Panc1 (cell line): ENCODE measurements at regions not wholly inside any gene's neighbourhood (a gene's known extent, or its start where the extent isn't known, plus 50 kb on each side); places are given as distances from the start of the nearest gene placed in this dataset.

ENCODE experiments used
- ATAC-seq: fragments of 200-7000 bp; cut with Tn5 transposase; 2 replicates; pipeline ENCODE4 v1.9.1; 2020; ENCODE audit warnings: mild to moderate bottlenecking, moderate library complexity
- BruUV-seq: library from RNA; stranded (reverse); fragments of 400-500 nt; replicated peaks from 2 replicates; lab custom pipeline; 2021; lab: Mats Ljungman, UMichigan
- CTCF ChIA-PET: fragments of 300-600 bp; sonication (Branson Sonifier 250); formaldehyde crosslinking; loops from one replicate; lab custom pipeline; 2022; ENCODE audit warnings: antibody characterized with exemption; lab: Charles Lee
- POLR2A ChIA-PET: fragments of 300-600 bp; sonication (Branson Sonifier 250); formaldehyde crosslinking; loops from one replicate; lab custom pipeline; 2022; ENCODE audit warnings: antibody characterized with exemption; lab: Charles Lee
- DNase-seq: peaks from one replicate; pipeline ENCODE4 v3.0.0-alpha.2; 2010; ENCODE audit warnings: low read depth, low spot score
- H3K27ac ChIP-seq: 2 replicates; pipeline ENCODE4 v1.5.1; 2011; ENCODE audit warnings: mild to moderate bottlenecking, low read length, inconsistent platforms
- H3K27me3 ChIP-seq: fragments of 200-500 bp; sonication (Bioruptor generic); 2 replicates; pipeline ENCODE4 v1.6.0; 2014; ENCODE audit warnings: low read length, inconsistent platforms; ENCODE audit not compliant: control insufficient read depth, insufficient read depth
- H3K36me3 ChIP-seq: fragments of 200-500 bp; sonication (Bioruptor generic); 2 replicates; pipeline ENCODE4 v1.5.1; 2014; ENCODE audit warnings: inconsistent platforms, mild to moderate bottlenecking, low read length, moderate library complexity; ENCODE audit not compliant: control insufficient read depth, insufficient read depth
- H3K4me1 ChIP-seq: 2 replicates; pipeline ENCODE4 v1.5.1; 2011; ENCODE audit warnings: inconsistent platforms, mild to moderate bottlenecking, low read length, moderate library complexity; ENCODE audit not compliant: control insufficient read depth, insufficient read depth
- H3K4me3 ChIP-seq, 2 experiments: 2 replicates each; pipeline ENCODE4 v1.5.1; 2011 to 2012; ENCODE audit warnings: low read depth in 2 of 2, low read length in 2 of 2, mild to moderate bottlenecking in 2 of 2, inconsistent platforms in 1 of 2, moderate library complexity in 1 of 2
- H3K9me3 ChIP-seq: fragments of 200-500 bp; sonication (Bioruptor generic); 2 replicates; pipeline ENCODE4 v1.5.1; 2014; ENCODE audit warnings: low read depth, mild to moderate bottlenecking, inconsistent platforms, low read length, moderate library complexity; ENCODE audit not compliant: control insufficient read depth, insufficient read depth
- POLR2AphosphoS5 ChIP-seq: IDR thresholded peaks from 2 replicates; pipeline ENCODE4 v1.6.1; 2012; ENCODE audit warnings: mild to moderate bottlenecking, low read depth, low read length, moderate library complexity
- SIN3A ChIP-seq: IDR thresholded peaks from 2 replicates; pipeline ENCODE4 v1.6.1; 2012; ENCODE audit warnings: low read depth, mild to moderate bottlenecking, low read length, moderate library complexity, borderline replicate concordance; ENCODE audit not compliant: insufficient read depth
- TCF7L2 ChIP-seq: IDR thresholded peaks from 2 replicates; pipeline ENCODE4 v1.6.1; 2011; ENCODE audit warnings: mild to moderate bottlenecking, low read depth, low read length, inconsistent platforms
- in situ Hi-C: cut with HindIII; loops from 2 replicates; pipeline ENCODE4 v1.10.0; 2016; ENCODE audit warnings: low sequenced_read_pairs, low pct_unique_long_range_greater_than_20kb
- intact Hi-C: fragments of 100-400 bp; cut with micrococcal nuclease; formaldehyde crosslinking; loops from one replicate; pipeline ENCODE4 v1.10.0; 2022; ENCODE audit not compliant: unreplicated experiment
- TF ChIP-seq, protein P1 (sequence below), 2 experiments: IDR thresholded peaks; 2 replicates each; pipeline ENCODE4 v1.6.1; 2011 to 2012; ENCODE audit warnings: low read depth in 2 of 2, control low read depth in 1 of 2, low read length in 1 of 2, mild to moderate bottlenecking in 1 of 2, moderate library complexity in 1 of 2; ENCODE audit not compliant: insufficient read depth in 1 of 2
- TF ChIP-seq, protein P2 (sequence below): fragments of 450-650 bp; IDR thresholded peaks from 2 replicates; pipeline ENCODE4 v1.5.1; 2017; ENCODE audit warnings: mild to moderate bottlenecking

GRCh38 chr18:61738488-61738887 lies 154.3 kb downstream of the RNF152 start:
- H3K27me3 ChIP-seq: no peaks in the 10 kb centered on the region
- intact Hi-C loops: no loop called here
- H3K4me1 ChIP-seq: no peaks in the 10 kb centered on the region
- H3K4me3 ChIP-seq: no peak overlapping the region
- in situ Hi-C loops: no loop called here
- ChIA-PET POLR2A (no interaction called here), CTCF (no interaction called here)
- no peak for TF ChIP-seq TCF7L2
- TF ChIP-seq SIN3A: no peak
- TF ChIP-seq, protein P1, sequence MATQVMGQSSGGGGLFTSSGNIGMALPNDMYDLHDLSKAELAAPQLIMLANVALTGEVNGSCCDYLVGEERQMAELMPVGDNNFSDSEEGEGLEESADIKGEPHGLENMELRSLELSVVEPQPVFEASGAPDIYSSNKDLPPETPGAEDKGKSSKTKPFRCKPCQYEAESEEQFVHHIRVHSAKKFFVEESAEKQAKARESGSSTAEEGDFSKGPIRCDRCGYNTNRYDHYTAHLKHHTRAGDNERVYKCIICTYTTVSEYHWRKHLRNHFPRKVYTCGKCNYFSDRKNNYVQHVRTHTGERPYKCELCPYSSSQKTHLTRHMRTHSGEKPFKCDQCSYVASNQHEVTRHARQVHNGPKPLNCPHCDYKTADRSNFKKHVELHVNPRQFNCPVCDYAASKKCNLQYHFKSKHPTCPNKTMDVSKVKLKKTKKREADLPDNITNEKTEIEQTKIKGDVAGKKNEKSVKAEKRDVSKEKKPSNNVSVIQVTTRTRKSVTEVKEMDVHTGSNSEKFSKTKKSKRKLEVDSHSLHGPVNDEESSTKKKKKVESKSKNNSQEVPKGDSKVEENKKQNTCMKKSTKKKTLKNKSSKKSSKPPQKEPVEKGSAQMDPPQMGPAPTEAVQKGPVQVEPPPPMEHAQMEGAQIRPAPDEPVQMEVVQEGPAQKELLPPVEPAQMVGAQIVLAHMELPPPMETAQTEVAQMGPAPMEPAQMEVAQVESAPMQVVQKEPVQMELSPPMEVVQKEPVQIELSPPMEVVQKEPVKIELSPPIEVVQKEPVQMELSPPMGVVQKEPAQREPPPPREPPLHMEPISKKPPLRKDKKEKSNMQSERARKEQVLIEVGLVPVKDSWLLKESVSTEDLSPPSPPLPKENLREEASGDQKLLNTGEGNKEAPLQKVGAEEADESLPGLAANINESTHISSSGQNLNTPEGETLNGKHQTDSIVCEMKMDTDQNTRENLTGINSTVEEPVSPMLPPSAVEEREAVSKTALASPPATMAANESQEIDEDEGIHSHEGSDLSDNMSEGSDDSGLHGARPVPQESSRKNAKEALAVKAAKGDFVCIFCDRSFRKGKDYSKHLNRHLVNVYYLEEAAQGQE (IDR thresholded peaks at IDR 0.05; ENCODE audit: insufficient read depth in 1 of 2, low read depth in 2 of 2, low read length in 1 of 2): no peak
- TF ChIP-seq, protein P2, sequence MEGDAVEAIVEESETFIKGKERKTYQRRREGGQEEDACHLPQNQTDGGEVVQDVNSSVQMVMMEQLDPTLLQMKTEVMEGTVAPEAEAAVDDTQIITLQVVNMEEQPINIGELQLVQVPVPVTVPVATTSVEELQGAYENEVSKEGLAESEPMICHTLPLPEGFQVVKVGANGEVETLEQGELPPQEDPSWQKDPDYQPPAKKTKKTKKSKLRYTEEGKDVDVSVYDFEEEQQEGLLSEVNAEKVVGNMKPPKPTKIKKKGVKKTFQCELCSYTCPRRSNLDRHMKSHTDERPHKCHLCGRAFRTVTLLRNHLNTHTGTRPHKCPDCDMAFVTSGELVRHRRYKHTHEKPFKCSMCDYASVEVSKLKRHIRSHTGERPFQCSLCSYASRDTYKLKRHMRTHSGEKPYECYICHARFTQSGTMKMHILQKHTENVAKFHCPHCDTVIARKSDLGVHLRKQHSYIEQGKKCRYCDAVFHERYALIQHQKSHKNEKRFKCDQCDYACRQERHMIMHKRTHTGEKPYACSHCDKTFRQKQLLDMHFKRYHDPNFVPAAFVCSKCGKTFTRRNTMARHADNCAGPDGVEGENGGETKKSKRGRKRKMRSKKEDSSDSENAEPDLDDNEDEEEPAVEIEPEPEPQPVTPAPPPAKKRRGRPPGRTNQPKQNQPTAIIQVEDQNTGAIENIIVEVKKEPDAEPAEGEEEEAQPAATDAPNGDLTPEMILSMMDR: no peak
- no peak for TF ChIP-seq POLR2AphosphoS5
- ATAC-seq: no peak
- H3K36me3 ChIP-seq: no peaks in the 10 kb centered on the region
- H3K27ac ChIP-seq: no peak overlapping the region
- no peak for DNase-seq
- no TSS peak for BruUV-seq
- no peaks in the 10 kb centered on the region for H3K9me3 ChIP-seq

- Histone ChIP-seq H3K36me3 (no peaks in the 10 kb centered on the region), H3K4me3 (no peak overlapping the region), H3K27me3 (no peaks in the 10 kb centered on the region), H3K9me3 (no peaks in the 10 kb centered on the region), H3K27ac (no peak overlapping the region), H3K4me1 (no peaks in the 10 kb centered on the region)
- ATAC-seq: no peak
- CTCF ChIA-PET: no interaction called here
- POLR2A ChIA-PET: no interaction called here
- DNase-seq: no peak
- intact Hi-C loops: no loop called here
- BruUV-seq: no TSS peak
- TF ChIP-seq, protein P2: no peak
- TF ChIP-seq, protein P1 (IDR thresholded peaks at IDR 0.05; ENCODE audit: insufficient read depth in 1 of 2, low read depth in 2 of 2, low read length in 1 of 2): no peak
- no peak for TF ChIP-seq SIN3A
- TF ChIP-seq TCF7L2: no peak
- no peak for TF ChIP-seq POLR2AphosphoS5
- in situ Hi-C loops: no loop called here
These were observed 154.8 kb downstream of the RNF152 start for GRCh38 chr18:61738042-61738441.
